Spleen (tissue), 11 donors: ENCODE measurements at regions not wholly inside any gene's neighbourhood (a gene's known extent, or its start where the extent isn't known, plus 50 kb on each side); places are given as distances from the start of the nearest gene placed in this dataset.

Experiments used
- DNase-seq: peaks from one replicate; pipeline ENCODE4 v3.0.0-alpha.2; 2020
- H3K27ac ChIP-seq, 8 donors: fragments of 200-600 bp; sonication (generic) in 7 of 8; 1 replicate in 4 of 8; 2 replicates in 4 of 8; pipeline versions ENCODE4 v1.5.0 to v1.8.0; 2016 to 2021; ENCODE audit warnings: inconsistent platforms in 4 of 8, mild to moderate bottlenecking in 4 of 8, moderate library complexity in 1 of 8
- H3K27me3 ChIP-seq, 7 donors: fragments of 200-600 bp; sonication (generic) in 6 of 7; replicated peaks in 1 of 7; 1 replicate in 4 of 7; 2 replicates in 3 of 7; pipeline versions ENCODE4 v1.5.0 to v1.8.0; 2016 to 2021; ENCODE audit warnings: inconsistent platforms in 3 of 7, mild to moderate bottlenecking in 1 of 7
- H3K36me3 ChIP-seq, 6 donors: fragments of 200-600 bp; sonication (generic) in 5 of 6; 1 replicate in 4 of 6; 2 replicates in 2 of 6; pipeline versions ENCODE4 v1.5.0 to v1.8.0; 2016 to 2021; ENCODE audit warnings: inconsistent platforms in 2 of 6
- H3K4me1 ChIP-seq, 6 donors: fragments of 200-600 bp; sonication (generic) in 5 of 6; 1 replicate in 3 of 6; 2 replicates in 3 of 6; pipeline versions ENCODE4 v1.5.0 to v1.8.0; 2016 to 2021; ENCODE audit warnings: inconsistent platforms in 3 of 6
- H3K4me3 ChIP-seq, 8 donors: fragments of 200-600 bp; sonication (generic) in 7 of 8; 1 replicate in 4 of 8; 2 replicates in 4 of 8; pipeline versions ENCODE4 v1.5.0 to v1.8.0; 2016 to 2021; ENCODE audit warnings: inconsistent platforms in 4 of 8, mild to moderate bottlenecking in 4 of 8, moderate library complexity in 2 of 8
- H3K9me3 ChIP-seq, 8 donors: fragments of 200-600 bp; sonication (generic) in 7 of 8; 1 replicate in 4 of 8; 2 replicates in 4 of 8; pipeline versions ENCODE4 v1.5.0 to v1.8.0; 2016 to 2021; ENCODE audit warnings: inconsistent platforms in 4 of 8
- CTCF ChIP-seq, 11 experiments: fragments of 200-600 bp in 7 of 11; fragments of 450-650 bp in 4 of 11; sonication (generic) in 4 of 11; IDR thresholded peaks in 8 of 11; conservative IDR thresholded peaks in 3 of 11; 1 replicate in 7 of 11; 2 replicates in 4 of 11; pipeline versions ENCODE4 v1.4.0 to v1.8.0; 2016 to 2021; ENCODE audit warnings: antibody characterized with exemption in 11 of 11, inconsistent platforms in 4 of 11, mild to moderate bottlenecking in 1 of 11
- POLR2A ChIP-seq, 3 donors: fragments of 450-650 bp; IDR thresholded peaks; one replicate each; pipeline ENCODE4 v1.5.1; 2017; ENCODE audit warnings: antibody characterized with exemption in 3 of 3, mild to moderate bottlenecking in 1 of 3
- POLR2AphosphoS5 ChIP-seq, 3 donors: sonication (generic); formaldehyde crosslinking; IDR thresholded peaks; one replicate each; pipeline ENCODE4 v1.5.1; 2017; ENCODE audit warnings: antibody characterized with exemption in 3 of 3
- WGBS, 5 donors: extraction: QIAGEN DNeasy Blood & Tissue Kit in 3 of 5; methylation state at CpG; one replicate each; pipeline versions ENCODE4 v1.1.5 to v1.1.7; 2013 to 2018; 5-methylcytosine and 5-hydroxymethylcytosine counted together
- intact Hi-C: fragments of 100-400 bp; cut with DNase I; formaldehyde crosslinking; loops from one replicate; pipeline ENCODE4 v1.15.0; 2023; ENCODE audit warnings: low total_unique reads
- donor health status: healthy with polysubstance abuse.
- donor health status: DM: no; HTN: no; CAD: no; lungs with moderate emphysema.
- donor health status: DM: no; HTN: no; CAD: no.
- donor health status: Bipolar disorder and iron deficiency.
- donor health status: healthy.
- donor health status: DM: no; HTN: no; CAD: no.
- donor health status: DM: yes; HTN: yes; CAD: no.

GRCh38 chr10:10551596-10552301, 465.9 kb upstream of the CELF2 start:
- no peak overlapping the region for H3K4me3 ChIP-seq
- no peak for DNase-seq
- no peak for TF ChIP-seq CTCF (IDR thresholded peaks at IDR 0.05 in 8 of 11, conservative IDR thresholded peaks at IDR 0.05 in 3 of 11)
- no peak for TF ChIP-seq POLR2A (IDR thresholded peaks at IDR 0.05)
- TF ChIP-seq POLR2AphosphoS5 (IDR thresholded peaks at IDR 0.05) = no peak
- no peaks in the 10 kb centered on the region for H3K4me1 ChIP-seq
- H3K27ac ChIP-seq = no peak overlapping the region
- H3K36me3 ChIP-seq = no peaks in the 10 kb centered on the region
- intact Hi-C loops = no loop called here
- 74 to 83% (median 77%) methylated on average over 10 of the region's 10 CpGs for WGBS, 5 donors
- no peaks in the 10 kb centered on the region for H3K27me3 ChIP-seq
- H3K9me3 ChIP-seq = no peaks in the 10 kb centered on the region

GRCh38 chr10:10552948-10553347, 464.7 kb upstream of the CELF2 start:
- 62 to 85% (median 72%) methylated on average over 3 of the region's 3 CpGs for WGBS, 5 donors
- no peak for DNase-seq
- TF ChIP-seq CTCF (IDR thresholded peaks at IDR 0.05 in 8 of 11, conservative IDR thresholded peaks at IDR 0.05 in 3 of 11) = no peak
- no peak for TF ChIP-seq POLR2AphosphoS5 (IDR thresholded peaks at IDR 0.05)
- no peak for TF ChIP-seq POLR2A (IDR thresholded peaks at IDR 0.05)
- H3K36me3 ChIP-seq = no peaks in the 10 kb centered on the region
- H3K4me3 ChIP-seq = no peak overlapping the region
- H3K27ac ChIP-seq = no peak overlapping the region
- H3K9me3 ChIP-seq = no peaks in the 10 kb centered on the region
- no peaks in the 10 kb centered on the region for H3K27me3 ChIP-seq
- intact Hi-C loops = no loop called here
- no peaks in the 10 kb centered on the region for H3K4me1 ChIP-seq

- Histone ChIP-seq H3K4me3 (no peak overlapping the region), H3K9me3 (no peaks in the 10 kb centered on the region), H3K4me1 (no peaks in the 10 kb centered on the region), H3K27me3 (peaks cover 0 to 9% (median 0%) of the 10 kb centered on the region in 7 donors), H3K27ac (no peak overlapping the region), H3K36me3 (no peaks in the 10 kb centered on the region)
- DNase-seq = no peak
- WGBS, 5 donors = 70 to 88% (median 74%) methylated on average over 10 of the region's 10 CpGs
- intact Hi-C loops = no loop called here
- TF ChIP-seq POLR2A (IDR thresholded peaks at IDR 0.05) (no peak), CTCF (IDR thresholded peaks at IDR 0.05 in 8 of 11, conservative IDR thresholded peaks at IDR 0.05 in 3 of 11) (no peak)
Measured at GRCh38 chr10:10564081-10564794, 453.4 kb upstream of the CELF2 start.

GRCh38 chr10:10576937-10577336, 440.7 kb upstream of the CELF2 start:
- TF ChIP-seq CTCF (IDR thresholded peaks at IDR 0.05 in 8 of 11, conservative IDR thresholded peaks at IDR 0.05 in 3 of 11) (no peak), POLR2AphosphoS5 (IDR thresholded peaks at IDR 0.05) (no peak), POLR2A (IDR thresholded peaks at IDR 0.05) (no peak)
- Histone ChIP-seq H3K4me3 (no peak overlapping the region), H3K36me3 (no peaks in the 10 kb centered on the region), H3K27me3 (no peaks in the 10 kb centered on the region), H3K27ac (no peak overlapping the region), H3K9me3 (no peaks in the 10 kb centered on the region), H3K4me1 (no peaks in the 10 kb centered on the region)
- DNase-seq = no peak
- intact Hi-C loops = no loop called here
- WGBS, 5 donors = 78 to 100% (median 90%) methylated on average over 1 of the region's 1 CpG
